GM23248 (cell line): ENCODE measurements at regions not wholly inside any gene's neighbourhood (a gene's known extent, or its start where the extent isn't known, plus 50 kb on each side); places are given as distances from the start of the nearest gene placed in this dataset.

Source experiments
- EZH2 ChIP-seq: fragments of 200-600 bp; sonication (generic); IDR thresholded peaks from 2 replicates; pipeline ENCODE4 v1.6.1; 2018; ENCODE audit warnings: antibody characterized with exemption, mild to moderate bottlenecking; ENCODE audit not compliant: insufficient read depth, poor library complexity, severe bottlenecking
- EZH2phosphoT487 ChIP-seq: fragments of 200-600 bp; sonication (generic); IDR thresholded peaks from 2 replicates; pipeline ENCODE4 v1.6.1; 2018; ENCODE audit warnings: antibody characterized with exemption, moderate library complexity, mild to moderate bottlenecking, low read depth; ENCODE audit not compliant: insufficient read depth

DNA sequence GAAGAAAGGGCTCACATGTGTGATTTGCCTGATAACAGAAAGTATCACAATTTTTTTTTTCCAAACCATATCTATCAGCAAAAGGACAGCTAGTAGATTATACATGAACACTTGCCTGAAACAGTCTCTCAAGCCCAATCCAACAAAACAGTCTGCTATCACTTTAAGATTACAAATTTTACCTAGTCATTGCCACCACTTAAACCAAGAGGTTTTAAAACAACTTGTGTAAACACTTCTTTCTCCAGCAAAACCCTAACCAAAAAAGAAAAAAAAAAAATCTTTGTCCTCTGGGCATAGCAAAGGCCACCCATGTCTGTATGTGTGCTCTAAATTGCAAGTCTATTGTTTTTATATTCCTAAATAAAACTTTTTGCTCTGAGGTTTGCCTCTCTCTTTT is 1568.4 kb downstream of the GRIK2 start:
- TF ChIP-seq EZH2phosphoT487, result no peak
- no peak for TF ChIP-seq EZH2
